HG02798 (cell line): ENCODE measurements at regions not wholly inside any gene's neighbourhood (a gene's known extent, or its start where the extent isn't known, plus 50 kb on each side); places are given as distances from the start of the nearest gene placed in this dataset.
"Not testable (repeated sequence)": the region's sequence is repeated elsewhere in the genome, so short reads cannot be mapped to it uniquely, and the experiment has no call there.

Source experiments
- ATAC-seq: cut with Tn5 transposase; IDR thresholded peaks from one replicate; pipeline ENCODE4 v1.9.1; 2021; ENCODE audit warnings: mild to moderate bottlenecking; ENCODE audit not compliant: unreplicated experiment, poor library complexity

- ATAC-seq: no peak
These were observed 309.7 kb downstream of the RAD51AP2 start for GRCh38 chr2:17208511-17208910.

GRCh38 chr2:17206771-17207170 is 311.5 kb downstream of the RAD51AP2 start:
- no peak for ATAC-seq

GRCh38 chr2:17204214-17204613 is 314.0 kb downstream of the RAD51AP2 start:
- not testable (repeated sequence) for ATAC-seq

- peak; percentile 76 for ATAC-seq
These were observed 315.6 kb downstream of the RAD51AP2 start for GRCh38 chr2:17202628-17203027.

GRCh38 chr2:17199741-17200140 is 318.5 kb downstream of the RAD51AP2 start:
- ATAC-seq: no peak

- ATAC-seq: no peak
These were observed 321.9 kb downstream of the RAD51AP2 start for GRCh38 chr2:17196380-17196779.

- ATAC-seq: no peak
These were observed 323.2 kb downstream of the RAD51AP2 start for GRCh38 chr2:17195016-17195415.

GRCh38 chr2:17194083-17194482 is 324.2 kb downstream of the RAD51AP2 start:
- ATAC-seq: no peak

GRCh38 chr2:17193433-17193890 is 324.8 kb downstream of the RAD51AP2 start:
- not testable (repeated sequence) for ATAC-seq

GRCh38 chr2:17191223-17191622 is 327.0 kb downstream of the RAD51AP2 start:
- no peak for ATAC-seq

- ATAC-seq: no peak
These were observed 327.7 kb downstream of the RAD51AP2 start for GRCh38 chr2:17190527-17190926.

GRCh38 chr2:17188721-17189120 is 329.5 kb downstream of the RAD51AP2 start:
- no peak for ATAC-seq

GRCh38 chr2:17184512-17184911 is 333.7 kb downstream of the RAD51AP2 start:
- no peak for ATAC-seq

GRCh38 chr2:17182399-17182798 is 335.8 kb downstream of the RAD51AP2 start:
- no peak for ATAC-seq

GRCh38 chr2:17181051-17181752 is 337.0 kb downstream of the RAD51AP2 start:
- no peak for ATAC-seq

- ATAC-seq: no peak
These were observed 339.0 kb downstream of the RAD51AP2 start for GRCh38 chr2:17179145-17179808.

- ATAC-seq: no peak
These were observed 341.2 kb downstream of the RAD51AP2 start for GRCh38 chr2:17177088-17177487.

- peak; percentile 80 for ATAC-seq
These were observed 346.7 kb downstream of the RAD51AP2 start for GRCh38 chr2:17171446-17172049.

- no peak for ATAC-seq
These were observed 351.7 kb downstream of the RAD51AP2 start for GRCh38 chr2:17166506-17166905.

GRCh38 chr2:17164550-17164949 is 353.7 kb downstream of the RAD51AP2 start:
- no peak for ATAC-seq

GRCh38 chr2:17163638-17164037 is 354.6 kb downstream of the RAD51AP2 start:
- no peak for ATAC-seq
